ENCODE measurements at regions not wholly inside any gene's neighbourhood (a gene's known extent, or its start where the extent isn't known, plus 50 kb on each side); places are given as distances from the start of the nearest gene placed in this dataset.
A peak's percentile ranks its signal among the peaks of the same experiment; 100 is the strongest.

- H3K4me3 ChIP-seq (ENCODE audit: low read length), result no peak overlapping the region
- no peak for DNase-seq (ENCODE audit: low read depth)
- TF ChIP-seq CTCF (conservative IDR thresholded peaks at IDR 0.05; ENCODE audit: low read depth, low read length), result no peak
Observed at GRCh38 chr3:34376691-34377090, 578.3 kb downstream of the PDCD6IP start.

GRCh38 chr3:34377961-34378360 is 579.5 kb downstream of the PDCD6IP start:
- no peak for DNase-seq (ENCODE audit: low read depth)
- no peak for TF ChIP-seq CTCF (conservative IDR thresholded peaks at IDR 0.05; ENCODE audit: low read depth, low read length)
- H3K4me3 ChIP-seq (ENCODE audit: low read length), result no peak overlapping the region

- no peak for TF ChIP-seq CTCF (conservative IDR thresholded peaks at IDR 0.05; ENCODE audit: low read depth, low read length)
- no peak for DNase-seq (ENCODE audit: low read depth)
- no peak overlapping the region for H3K4me3 ChIP-seq (ENCODE audit: low read length)
Observed at GRCh38 chr3:34381243-34381642, 582.8 kb downstream of the PDCD6IP start.

- H3K4me3 ChIP-seq (ENCODE audit: low read length), result no peak overlapping the region
- peak; percentile 1 for DNase-seq (ENCODE audit: low read depth)
- no peak for TF ChIP-seq CTCF (conservative IDR thresholded peaks at IDR 0.05; ENCODE audit: low read depth, low read length)
Observed at GRCh38 chr3:34382859-34383258, 584.4 kb downstream of the PDCD6IP start.

- DNase-seq (ENCODE audit: low read depth), result no peak
- no peak for TF ChIP-seq CTCF (conservative IDR thresholded peaks at IDR 0.05; ENCODE audit: low read depth, low read length)
- no peak overlapping the region for H3K4me3 ChIP-seq (ENCODE audit: low read length)
Observed at GRCh38 chr3:34386309-34386708, 587.9 kb downstream of the PDCD6IP start.

GRCh38 chr3:34387826-34388564 is 589.6 kb downstream of the PDCD6IP start:
- no peak for DNase-seq (ENCODE audit: low read depth)
- no peak overlapping the region for H3K4me3 ChIP-seq (ENCODE audit: low read length)
- no peak for TF ChIP-seq CTCF (conservative IDR thresholded peaks at IDR 0.05; ENCODE audit: low read depth, low read length)

GRCh38 chr3:34388830-34389229 is 590.4 kb downstream of the PDCD6IP start:
- TF ChIP-seq CTCF (conservative IDR thresholded peaks at IDR 0.05; ENCODE audit: low read depth, low read length), result no peak
- H3K4me3 ChIP-seq (ENCODE audit: low read length), result no peak overlapping the region
- DNase-seq (ENCODE audit: low read depth), result no peak

All from retinal pigment epithelial cell (primary cell).